A549 (cell line): ENCODE measurements at regions not wholly inside any gene's neighbourhood (a gene's known extent, or its start where the extent isn't known, plus 50 kb on each side); places are given as distances from the start of the nearest gene placed in this dataset.

Source experiments
- ATAC-seq, 2 experiments: fragments of 200-7000 bp in 1 of 2; fragments of >200 bp in 1 of 2; cut with Nextera tagmentation in 1 of 2; cut with Tn5 transposase in 1 of 2; 3 replicates each; pipeline versions ENCODE4 v1.8.0 to v1.9.1; 2018 to 2020; ENCODE audit warnings: mild to moderate bottlenecking in 1 of 2, moderate library complexity in 1 of 2
- CTCF ChIA-PET: fragments of 300-600 bp; sonication (Branson Sonifier 250); formaldehyde crosslinking; extraction: SDS; loops from one replicate; lab custom pipeline; 2021; ENCODE audit warnings: antibody characterized with exemption, inconsistent platforms; lab: Yijun Ruan, JAX
- POLR2A ChIA-PET: fragments of 350-600 bp; formaldehyde crosslinking; extraction: SDS; loops from one replicate; lab custom pipeline; 2021; ENCODE audit warnings: antibody characterized with exemption, inconsistent platforms; lab: Yijun Ruan, JAX
- DNase-seq, 2 experiments: peaks; one replicate each; pipeline versions ENCODE4 v3.0.0 to v3.0.0-alpha.2; 2011 to 2016; ENCODE audit warnings: low read depth in 1 of 2, low spot score in 1 of 2
- FAIRE-seq: peaks from 2 replicates; lab custom pipeline; 2011; peaks lifted over from hg19 to GRCh38; lab: Jason Lieb, UNC
- H3K27ac ChIP-seq, 2 experiments: fragments of >200 bp; sonication (Bioruptor Twin); formaldehyde crosslinking; 3 replicates each; pipeline ENCODE4 v1.5.1; 2016 to 2017
- H3K4me1 ChIP-seq: fragments of >200 bp; sonication (Bioruptor Twin); formaldehyde crosslinking; 3 replicates; pipeline ENCODE4 v1.6.1; 2016
- H3K4me2 ChIP-seq: fragments of >200 bp; sonication (Bioruptor Twin); formaldehyde crosslinking; 3 replicates; pipeline ENCODE4 v1.6.1; 2016
- H3K4me3 ChIP-seq: fragments of >200 bp; sonication (Bioruptor Twin); formaldehyde crosslinking; 3 replicates; pipeline ENCODE4 v1.5.1; 2016
- H3K9me3 ChIP-seq: fragments of >200 bp; sonication (Bioruptor Twin); formaldehyde crosslinking; 3 replicates; pipeline ENCODE4 v1.6.1; 2016
- BHLHE40 ChIP-seq: IDR thresholded peaks from 2 replicates; pipeline ENCODE4 v1.6.1; 2012; ENCODE audit warnings: low read depth, low read length, inconsistent platforms
- CBX8 ChIP-seq: fragments of 200-600 bp; sonication (generic); IDR thresholded peaks from 2 replicates; pipeline ENCODE4 v1.6.1; 2016
- E2F6 ChIP-seq: IDR thresholded peaks from 2 replicates; pipeline ENCODE4 v1.6.1; 2012; ENCODE audit warnings: low read depth, borderline replicate concordance
- EHF ChIP-seq: fragments of 250-450 bp; sonication (Bioruptor Pico); IDR thresholded peaks from 2 replicates; pipeline ENCODE4 v1.5.0; 2020; ENCODE audit warnings: mild to moderate bottlenecking
- FOSB ChIP-seq: fragments of 250-450 bp; sonication (Bioruptor Pico); IDR thresholded peaks from 2 replicates; pipeline ENCODE4 v1.5.0; 2020; ENCODE audit warnings: mild to moderate bottlenecking, moderate library complexity
- GATA3 ChIP-seq: IDR thresholded peaks from 2 replicates; pipeline ENCODE4 v1.6.1; 2012; ENCODE audit warnings: borderline replicate concordance
- HOXA7 ChIP-seq: fragments of 250-450 bp; sonication (Bioruptor Pico); IDR thresholded peaks from 2 replicates; pipeline ENCODE4 v1.5.0; 2020; ENCODE audit warnings: mild to moderate bottlenecking, moderate library complexity
- JUN ChIP-seq, 2 experiments: fragments of >200 bp; sonication (Bioruptor Twin); formaldehyde crosslinking; IDR thresholded peaks; 2 replicates in 1 of 2; 3 replicates in 1 of 2; pipeline ENCODE4 v1.6.1; 2016 to 2017
- JUNB ChIP-seq: fragments of >200 bp; sonication (Bioruptor Twin); formaldehyde crosslinking; IDR thresholded peaks from 2 replicates; pipeline ENCODE4 v1.6.1; 2016
- KDM5A ChIP-seq: fragments of 200-600 bp; sonication (generic); IDR thresholded peaks from 2 replicates; pipeline ENCODE4 v1.6.1; 2016; ENCODE audit warnings: antibody characterized with exemption, mild to moderate bottlenecking
- MAZ ChIP-seq: fragments of 150-350 bp; IDR thresholded peaks from 2 replicates; pipeline ENCODE4 v1.6.1; 2014; ENCODE audit warnings: antibody characterized with exemption, low read depth, low read length, borderline replicate concordance
- POLR2A ChIP-seq: IDR thresholded peaks from 2 replicates; pipeline ENCODE4 v1.6.1; 2012; ENCODE audit warnings: mild to moderate bottlenecking, low read length
- RAD21 ChIP-seq, 2 experiments: fragments of >200 bp in 1 of 2; sonication (Bioruptor Twin) in 1 of 2; formaldehyde crosslinking in 1 of 2; IDR thresholded peaks in 1 of 2; conservative IDR thresholded peaks in 1 of 2; 2 replicates in 1 of 2; 3 replicates in 1 of 2; pipeline ENCODE4 v1.6.1; 2012 to 2018; ENCODE audit warnings: inconsistent platforms in 1 of 2
- RARB ChIP-seq: fragments of 250-450 bp; sonication (Bioruptor Pico); IDR thresholded peaks from 2 replicates; pipeline ENCODE4 v1.8.0; 2021; ENCODE audit warnings: mild to moderate bottlenecking, moderate library complexity
- RFX5 ChIP-seq: fragments of 450-650 bp; IDR thresholded peaks from 2 replicates; pipeline ENCODE4 v1.7.1; 2014; ENCODE audit warnings: antibody characterized with exemption, mild to moderate bottlenecking, moderate library complexity
- RNF2 ChIP-seq: fragments of 200-600 bp; sonication (generic); IDR thresholded peaks from 2 replicates; pipeline ENCODE4 v1.6.1; 2016; ENCODE audit warnings: low read depth, mild to moderate bottlenecking, antibody characterized with exemption, moderate library complexity, borderline replicate concordance
- TP53 ChIP-seq: fragments of 250-450 bp; sonication (Bioruptor Pico); IDR thresholded peaks from 2 replicates; pipeline ENCODE4 v1.5.0; 2021; ENCODE audit warnings: mild to moderate bottlenecking, moderate library complexity
- ZC3H11A ChIP-seq: fragments of 450-650 bp; IDR thresholded peaks from 2 replicates; pipeline ENCODE4 v1.6.1; 2014; ENCODE audit warnings: antibody characterized with exemption, mild to moderate bottlenecking
- ZFP36 ChIP-seq: fragments of 450-650 bp; IDR thresholded peaks from 2 replicates; pipeline ENCODE4 v1.6.1; 2014; ENCODE audit warnings: borderline replicate concordance; ENCODE audit not compliant: partially characterized antibody
- ZSCAN20 ChIP-seq: fragments of 250-450 bp; sonication (Bioruptor Pico); IDR thresholded peaks from 2 replicates; pipeline ENCODE4 v1.8.0; 2022; ENCODE audit warnings: mild to moderate bottlenecking, moderate library complexity
- WGBS: methylation state at CpG from one replicate; pipeline ENCODE4 v1.1.6; 2017; ENCODE audit errors: missing lambda C conversion rate; 5-methylcytosine and 5-hydroxymethylcytosine counted together
- TF ChIP-seq, protein P1 (sequence below): fragments of 150-350 bp; IDR thresholded peaks from 2 replicates; pipeline ENCODE4 v1.6.1; 2014; ENCODE audit warnings: low read depth, mild to moderate bottlenecking, low read length
- TF ChIP-seq, protein P2 (sequence below): IDR thresholded peaks from 2 replicates; pipeline ENCODE4 v1.6.1; 2012
- TF ChIP-seq, protein P3 (sequence below): fragments of 450-650 bp; IDR thresholded peaks from 2 replicates; pipeline ENCODE4 v1.6.1; 2014; ENCODE audit warnings: antibody characterized with exemption

DNA sequence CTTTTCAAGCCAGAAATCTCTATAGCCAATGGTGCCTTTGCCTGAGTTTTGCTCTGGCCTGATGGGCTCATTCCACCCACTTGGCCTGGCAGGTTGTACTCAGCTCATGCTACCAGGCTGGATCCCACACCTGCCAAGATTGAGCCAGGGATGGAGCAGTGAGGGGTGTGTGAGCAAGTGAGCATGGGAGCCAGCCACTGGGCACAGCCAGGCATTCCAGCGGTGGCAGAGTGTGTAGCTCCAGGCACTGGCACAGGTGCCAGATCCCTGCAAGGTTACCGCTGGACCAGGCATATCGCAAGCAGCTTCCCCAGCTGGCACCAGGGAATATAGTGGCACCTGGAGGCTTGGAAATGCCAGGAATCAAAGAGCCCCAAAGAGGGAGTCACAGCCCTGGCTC is 2395.6 kb upstream of the C9orf72 start:
- ChIA-PET POLR2A (no interaction called here), CTCF (no interaction called here)
- ATAC-seq (no peak), FAIRE-seq (no peak), DNase-seq (no peak)
- WGBS: 43% methylated on average over 3 of the region's 3 CpGs
- Histone ChIP-seq H3K4me2 (no peak overlapping the region), H3K9me3 (no peaks in the 10 kb centered on the region), H3K27ac (no peak overlapping the region), H3K4me3 (no peak overlapping the region), H3K4me1 (no peaks in the 10 kb centered on the region)
- TF ChIP-seq BHLHE40 (no peak), POLR2A (no peak), GATA3 (no peak), ZC3H11A (no peak), CBX8 (no peak), RARB (no peak), MAZ (no peak), RAD21 (conservative IDR thresholded peaks at IDR 0.05 in 1 of 2, IDR thresholded peaks at IDR 0.05 in 1 of 2) (no peak)
- TF ChIP-seq, protein P1, sequence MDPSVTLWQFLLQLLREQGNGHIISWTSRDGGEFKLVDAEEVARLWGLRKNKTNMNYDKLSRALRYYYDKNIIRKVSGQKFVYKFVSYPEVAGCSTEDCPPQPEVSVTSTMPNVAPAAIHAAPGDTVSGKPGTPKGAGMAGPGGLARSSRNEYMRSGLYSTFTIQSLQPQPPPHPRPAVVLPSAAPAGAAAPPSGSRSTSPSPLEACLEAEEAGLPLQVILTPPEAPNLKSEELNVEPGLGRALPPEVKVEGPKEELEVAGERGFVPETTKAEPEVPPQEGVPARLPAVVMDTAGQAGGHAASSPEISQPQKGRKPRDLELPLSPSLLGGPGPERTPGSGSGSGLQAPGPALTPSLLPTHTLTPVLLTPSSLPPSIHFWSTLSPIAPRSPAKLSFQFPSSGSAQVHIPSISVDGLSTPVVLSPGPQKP: no peak

DNA sequence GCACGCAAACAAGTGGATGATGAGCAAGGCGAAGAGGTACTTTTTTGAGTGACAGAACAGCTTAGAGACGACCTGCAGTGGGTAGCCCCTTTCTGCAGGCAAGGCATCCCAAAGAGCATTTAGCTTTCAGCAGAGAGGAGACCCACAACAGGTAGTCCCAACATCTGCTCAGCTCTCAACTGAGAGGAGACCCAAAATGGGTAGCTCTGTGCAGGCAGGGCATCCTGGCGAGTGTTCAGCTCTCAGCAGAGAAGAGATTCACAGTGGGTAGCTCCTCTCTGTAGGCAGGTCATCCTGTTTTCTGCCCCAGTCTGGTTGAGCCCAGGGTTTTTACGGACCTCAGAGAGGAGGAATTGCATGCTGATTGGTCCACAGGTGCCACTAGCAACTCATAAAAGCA is 2396.1 kb upstream of the C9orf72 start:
- 17% methylated on average over 5 of the region's 5 CpGs for WGBS
- H3K4me2 ChIP-seq: no peak overlapping the region
- no peak overlapping the region for H3K27ac ChIP-seq
- CTCF ChIA-PET: no interaction called here
- FAIRE-seq (no peak), ATAC-seq (no peak), DNase-seq (no peak)
- no peak overlapping the region for H3K4me3 ChIP-seq
- H3K9me3 ChIP-seq: no peaks in the 10 kb centered on the region
- no peaks in the 10 kb centered on the region for H3K4me1 ChIP-seq
- POLR2A ChIA-PET: no interaction called here
- TF ChIP-seq, protein P2, sequence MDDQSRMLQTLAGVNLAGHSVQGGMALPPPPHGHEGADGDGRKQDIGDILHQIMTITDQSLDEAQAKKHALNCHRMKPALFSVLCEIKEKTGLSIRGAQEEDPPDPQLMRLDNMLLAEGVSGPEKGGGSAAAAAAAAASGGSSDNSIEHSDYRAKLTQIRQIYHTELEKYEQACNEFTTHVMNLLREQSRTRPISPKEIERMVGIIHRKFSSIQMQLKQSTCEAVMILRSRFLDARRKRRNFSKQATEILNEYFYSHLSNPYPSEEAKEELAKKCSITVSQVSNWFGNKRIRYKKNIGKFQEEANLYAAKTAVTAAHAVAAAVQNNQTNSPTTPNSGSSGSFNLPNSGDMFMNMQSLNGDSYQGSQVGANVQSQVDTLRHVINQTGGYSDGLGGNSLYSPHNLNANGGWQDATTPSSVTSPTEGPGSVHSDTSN: no peak
- TF ChIP-seq KDM5A: no peak
- TF ChIP-seq BHLHE40: no peak
- no peak for TF ChIP-seq HOXA7
- TF ChIP-seq EHF (CRISPR knock-in tag): no peak
- no peak for TF ChIP-seq FOSB (CRISPR knock-in tag)
- no peak for TF ChIP-seq JUNB
- no peak for TF ChIP-seq TP53 (CRISPR knock-in tag)
- TF ChIP-seq JUN (IDR thresholded peaks at IDR 0.05): no peak
- no peak for TF ChIP-seq ZFP36
- TF ChIP-seq GATA3: no peak
- TF ChIP-seq RFX5: no peak

GRCh38 chr9:29969856-29970647 is 2396.8 kb upstream of the C9orf72 start:
- TF ChIP-seq, protein P2: no peak
- TF ChIP-seq EHF (CRISPR knock-in tag): no peak
- TF ChIP-seq ZSCAN20 (CRISPR knock-in tag): no peak
- no peak for TF ChIP-seq ZC3H11A
- TF ChIP-seq RNF2: no peak
- TF ChIP-seq, protein P3, sequence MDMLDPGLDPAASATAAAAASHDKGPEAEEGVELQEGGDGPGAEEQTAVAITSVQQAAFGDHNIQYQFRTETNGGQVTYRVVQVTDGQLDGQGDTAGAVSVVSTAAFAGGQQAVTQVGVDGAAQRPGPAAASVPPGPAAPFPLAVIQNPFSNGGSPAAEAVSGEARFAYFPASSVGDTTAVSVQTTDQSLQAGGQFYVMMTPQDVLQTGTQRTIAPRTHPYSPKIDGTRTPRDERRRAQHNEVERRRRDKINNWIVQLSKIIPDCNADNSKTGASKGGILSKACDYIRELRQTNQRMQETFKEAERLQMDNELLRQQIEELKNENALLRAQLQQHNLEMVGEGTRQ: no peak
- TF ChIP-seq E2F6: no peak
- TF ChIP-seq JUN (IDR thresholded peaks at IDR 0.05): no peak
- no peak for TF ChIP-seq FOSB (CRISPR knock-in tag)
- no peak for DNase-seq
- no peaks in the 10 kb centered on the region for H3K9me3 ChIP-seq
- no peak overlapping the region for H3K4me2 ChIP-seq
- H3K4me3 ChIP-seq: no peak overlapping the region
- WGBS: 34% methylated on average over 9 of the region's 15 CpGs
- POLR2A ChIA-PET: no interaction called here
- no peak for FAIRE-seq
- CTCF ChIA-PET: no interaction called here
- no peak for ATAC-seq
- no peaks in the 10 kb centered on the region for H3K4me1 ChIP-seq
- no peak overlapping the region for H3K27ac ChIP-seq
